Nephron progenitor cell (in vitro differentiated cells): ENCODE measurements at regions not wholly inside any gene's neighbourhood (a gene's known extent, or its start where the extent isn't known, plus 50 kb on each side); places are given as distances from the start of the nearest gene placed in this dataset.

Experiments used
- DNase-seq: peaks from one replicate; pipeline ENCODE4 v3.0.0; 2021
- H3K27ac Mint-ChIP-seq: 2 replicates; pipeline ENCODE4 v1.8.0; 2021; ENCODE audit warnings: mild to moderate bottlenecking, moderate library complexity, mixed read lengths
- H3K27me3 Mint-ChIP-seq: 2 replicates; pipeline ENCODE4 v1.8.0; 2021; ENCODE audit warnings: mild to moderate bottlenecking, low read depth, mixed read lengths; ENCODE audit not compliant: poor library complexity
- H3K36me3 Mint-ChIP-seq: 2 replicates; pipeline ENCODE4 v1.8.0; 2021; ENCODE audit warnings: low read depth, mixed read lengths
- H3K4me1 Mint-ChIP-seq: 2 replicates; pipeline ENCODE4 v1.8.0; 2021; ENCODE audit warnings: mixed read lengths
- H3K4me3 Mint-ChIP-seq: 2 replicates; pipeline ENCODE4 v1.8.0; 2021; ENCODE audit warnings: mild to moderate bottlenecking, moderate library complexity, mixed read lengths
- H3K9me3 Mint-ChIP-seq: 2 replicates; pipeline ENCODE4 v1.8.0; 2021; ENCODE audit warnings: mild to moderate bottlenecking, moderate library complexity, mixed read lengths
- TF ChIP-seq, protein P1 (sequence below): fragments of 200-600 bp; sonication (generic); IDR thresholded peaks from 2 replicates; pipeline ENCODE4 v1.5.0; 2021; ENCODE audit warnings: antibody characterized with exemption

DNA sequence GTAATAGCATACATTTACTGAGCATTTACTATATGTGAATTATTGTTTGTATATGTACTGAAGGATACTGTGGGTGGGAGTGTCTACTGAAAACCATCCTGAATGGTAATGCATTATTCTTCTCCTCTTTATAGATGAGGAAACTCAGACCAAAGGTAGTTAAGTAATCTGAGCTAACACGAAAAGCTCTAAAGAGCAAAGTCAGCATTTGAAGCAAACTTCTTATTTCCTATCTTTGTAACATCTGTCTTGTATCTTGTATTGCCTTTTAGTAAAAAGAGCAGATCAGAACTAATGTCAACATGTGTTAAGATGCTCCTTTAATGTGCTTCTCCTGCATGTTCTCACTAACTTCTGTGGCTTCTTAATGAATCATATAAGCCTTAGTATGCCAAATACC lies 382.8 kb upstream of the NXPH2 start:
- H3K27ac Mint-ChIP-seq = no peak overlapping the region
- no peaks in the 10 kb centered on the region for H3K4me1 Mint-ChIP-seq
- H3K9me3 Mint-ChIP-seq = no peaks in the 10 kb centered on the region
- no peak for DNase-seq
- TF ChIP-seq, protein P1, sequence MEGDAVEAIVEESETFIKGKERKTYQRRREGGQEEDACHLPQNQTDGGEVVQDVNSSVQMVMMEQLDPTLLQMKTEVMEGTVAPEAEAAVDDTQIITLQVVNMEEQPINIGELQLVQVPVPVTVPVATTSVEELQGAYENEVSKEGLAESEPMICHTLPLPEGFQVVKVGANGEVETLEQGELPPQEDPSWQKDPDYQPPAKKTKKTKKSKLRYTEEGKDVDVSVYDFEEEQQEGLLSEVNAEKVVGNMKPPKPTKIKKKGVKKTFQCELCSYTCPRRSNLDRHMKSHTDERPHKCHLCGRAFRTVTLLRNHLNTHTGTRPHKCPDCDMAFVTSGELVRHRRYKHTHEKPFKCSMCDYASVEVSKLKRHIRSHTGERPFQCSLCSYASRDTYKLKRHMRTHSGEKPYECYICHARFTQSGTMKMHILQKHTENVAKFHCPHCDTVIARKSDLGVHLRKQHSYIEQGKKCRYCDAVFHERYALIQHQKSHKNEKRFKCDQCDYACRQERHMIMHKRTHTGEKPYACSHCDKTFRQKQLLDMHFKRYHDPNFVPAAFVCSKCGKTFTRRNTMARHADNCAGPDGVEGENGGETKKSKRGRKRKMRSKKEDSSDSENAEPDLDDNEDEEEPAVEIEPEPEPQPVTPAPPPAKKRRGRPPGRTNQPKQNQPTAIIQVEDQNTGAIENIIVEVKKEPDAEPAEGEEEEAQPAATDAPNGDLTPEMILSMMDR = no peak
- H3K4me3 Mint-ChIP-seq = no peak overlapping the region
- H3K36me3 Mint-ChIP-seq = no peaks in the 10 kb centered on the region
- no peaks in the 10 kb centered on the region for H3K27me3 Mint-ChIP-seq

DNA sequence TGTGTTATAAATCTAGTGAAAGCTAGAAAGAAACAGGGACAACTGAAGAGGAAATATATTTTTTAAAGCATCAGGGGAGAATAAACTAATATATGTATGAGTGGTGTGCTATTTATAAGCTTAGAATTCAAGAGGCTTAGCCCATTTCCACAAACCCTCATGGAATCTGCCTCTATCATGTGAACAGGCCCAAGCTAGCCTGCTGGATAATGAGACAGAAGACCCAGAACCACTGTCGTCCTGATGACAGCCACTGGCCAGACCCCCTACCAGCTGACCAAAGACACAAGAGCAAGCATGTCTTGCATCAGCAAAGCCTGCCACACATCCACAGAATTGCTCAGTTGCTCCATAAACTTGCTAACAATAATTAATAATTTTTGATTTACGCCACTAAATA lies 382.3 kb upstream of the NXPH2 start:
- no peak for DNase-seq
- Mint-ChIP-seq H3K27me3 (no peaks in the 10 kb centered on the region), H3K36me3 (no peaks in the 10 kb centered on the region), H3K9me3 (no peaks in the 10 kb centered on the region), H3K4me1 (no peaks in the 10 kb centered on the region), H3K27ac (no peak overlapping the region), H3K4me3 (no peak overlapping the region)
- TF ChIP-seq, protein P1 = no peak

DNA sequence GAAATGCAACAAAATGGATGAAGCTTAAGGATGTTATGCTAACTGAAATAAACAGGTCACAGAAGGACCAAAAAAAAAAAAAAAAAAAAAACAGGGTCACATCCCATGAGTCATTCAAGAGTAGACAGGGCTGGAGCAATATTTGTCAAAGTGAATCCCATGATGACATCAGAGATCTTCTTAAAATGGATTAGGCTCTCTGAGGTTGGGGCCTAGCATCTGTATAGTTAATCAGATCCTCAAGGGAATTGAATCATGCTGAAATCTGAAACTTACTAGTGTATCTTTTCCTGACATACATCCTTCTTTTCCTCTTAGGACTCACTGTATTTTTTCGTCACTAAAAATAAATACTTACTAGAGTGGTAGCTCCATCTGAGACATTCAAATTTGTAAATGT lies 380.6 kb upstream of the NXPH2 start:
- Mint-ChIP-seq H3K27me3 (no peaks in the 10 kb centered on the region), H3K4me3 (no peak overlapping the region), H3K4me1 (peaks cover 3% of the 10 kb centered on the region), H3K27ac (no peak overlapping the region), H3K36me3 (no peaks in the 10 kb centered on the region), H3K9me3 (no peaks in the 10 kb centered on the region)
- DNase-seq = no peak
- TF ChIP-seq, protein P1 = no peak

DNA sequence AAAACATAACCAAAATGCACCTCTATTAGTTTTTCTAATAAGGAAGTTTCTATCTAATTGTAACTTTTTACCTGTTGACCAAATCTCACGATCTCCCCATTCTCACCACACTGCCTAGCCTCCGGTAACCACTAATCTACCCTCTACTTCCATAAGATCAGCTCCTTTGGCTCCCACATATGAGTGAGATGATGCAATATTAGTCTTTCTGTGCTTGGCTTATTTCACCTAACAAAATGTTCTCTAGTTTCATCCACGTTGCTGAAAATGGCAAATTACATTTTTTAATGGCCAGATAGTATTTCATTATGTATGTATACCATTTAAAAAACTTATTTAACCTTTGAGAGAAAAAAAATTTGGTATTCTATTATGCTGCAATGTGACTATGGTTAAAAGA lies 379.0 kb upstream of the NXPH2 start:
- peaks cover 5% of the 10 kb centered on the region for H3K4me1 Mint-ChIP-seq
- H3K27me3 Mint-ChIP-seq = no peaks in the 10 kb centered on the region
- H3K27ac Mint-ChIP-seq = no peak overlapping the region
- no peaks in the 10 kb centered on the region for H3K9me3 Mint-ChIP-seq
- TF ChIP-seq, protein P1 = no peak
- H3K4me3 Mint-ChIP-seq = no peak overlapping the region
- DNase-seq = no peak
- H3K36me3 Mint-ChIP-seq = no peaks in the 10 kb centered on the region

DNA sequence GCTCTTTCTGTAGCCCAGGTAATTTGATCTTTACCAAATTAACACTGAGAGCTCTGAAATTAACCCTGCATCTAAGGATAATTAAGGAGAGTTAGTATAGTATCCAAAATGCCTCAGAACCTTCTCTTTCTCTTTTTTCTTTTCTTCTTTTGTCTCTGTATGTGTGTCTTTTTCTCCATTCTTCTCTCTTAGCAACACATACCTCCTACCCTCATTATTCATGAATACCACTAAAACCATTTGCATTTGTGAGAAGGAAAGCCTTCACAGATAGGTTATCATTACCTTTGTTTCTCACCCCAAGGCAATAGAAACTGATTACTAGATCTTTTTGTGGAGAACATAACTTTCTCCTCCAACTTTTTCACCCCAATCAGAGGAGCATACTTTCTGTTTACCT lies 376.5 kb upstream of the NXPH2 start:
- TF ChIP-seq, protein P1 = no peak
- DNase-seq = no peak
- H3K4me3 Mint-ChIP-seq = no peak overlapping the region
- no peak overlapping the region for H3K27ac Mint-ChIP-seq
- no peaks in the 10 kb centered on the region for H3K9me3 Mint-ChIP-seq
- no peaks in the 10 kb centered on the region for H3K27me3 Mint-ChIP-seq
- no peaks in the 10 kb centered on the region for H3K36me3 Mint-ChIP-seq
- H3K4me1 Mint-ChIP-seq = peaks cover 5% of the 10 kb centered on the region

DNA sequence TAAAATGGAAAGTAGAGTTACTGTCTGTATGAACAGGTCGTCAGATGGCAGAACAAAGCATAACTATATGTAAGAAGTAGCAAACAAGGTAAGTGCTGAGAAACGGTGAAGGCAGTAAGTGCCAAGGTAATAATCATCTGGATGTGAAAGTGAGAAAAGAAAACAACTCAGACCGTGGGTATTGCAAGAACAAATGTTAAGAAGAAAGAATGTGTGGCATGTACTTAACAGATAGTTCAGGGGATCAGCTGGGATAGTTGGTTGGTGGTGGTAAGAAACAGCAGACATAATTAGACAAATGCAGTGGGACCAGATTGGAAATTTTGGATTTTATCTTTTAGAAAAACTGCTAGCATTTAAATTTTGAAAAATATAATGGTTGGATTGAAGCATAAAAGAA lies 375.8 kb upstream of the NXPH2 start:
- Mint-ChIP-seq H3K27me3 (no peaks in the 10 kb centered on the region), H3K4me3 (no peak overlapping the region), H3K9me3 (no peaks in the 10 kb centered on the region), H3K27ac (no peak overlapping the region), H3K36me3 (no peaks in the 10 kb centered on the region), H3K4me1 (peaks cover 5% of the 10 kb centered on the region)
- no peak for DNase-seq
- TF ChIP-seq, protein P1 = no peak
